Panc1 (cell line): ENCODE measurements at regions not wholly inside any gene's neighbourhood (a gene's known extent, or its start where the extent isn't known, plus 50 kb on each side); places are given as distances from the start of the nearest gene placed in this dataset.

Experiments used
- POLR2AphosphoS5 ChIP-seq: IDR thresholded peaks from 2 replicates; pipeline ENCODE4 v1.6.1; 2012; ENCODE audit warnings: mild to moderate bottlenecking, low read depth, low read length, moderate library complexity
- SIN3A ChIP-seq: IDR thresholded peaks from 2 replicates; pipeline ENCODE4 v1.6.1; 2012; ENCODE audit warnings: low read depth, mild to moderate bottlenecking, low read length, moderate library complexity, borderline replicate concordance; ENCODE audit not compliant: insufficient read depth
- TF ChIP-seq, protein P1 (sequence below): fragments of 450-650 bp; IDR thresholded peaks from 2 replicates; pipeline ENCODE4 v1.5.1; 2017; ENCODE audit warnings: mild to moderate bottlenecking
- TF ChIP-seq, protein P2 (sequence below), 2 experiments: IDR thresholded peaks; 2 replicates each; pipeline ENCODE4 v1.6.1; 2011 to 2012; ENCODE audit warnings: low read depth in 2 of 2, control low read depth in 1 of 2, low read length in 1 of 2, mild to moderate bottlenecking in 1 of 2, moderate library complexity in 1 of 2; ENCODE audit not compliant: insufficient read depth in 1 of 2

DNA sequence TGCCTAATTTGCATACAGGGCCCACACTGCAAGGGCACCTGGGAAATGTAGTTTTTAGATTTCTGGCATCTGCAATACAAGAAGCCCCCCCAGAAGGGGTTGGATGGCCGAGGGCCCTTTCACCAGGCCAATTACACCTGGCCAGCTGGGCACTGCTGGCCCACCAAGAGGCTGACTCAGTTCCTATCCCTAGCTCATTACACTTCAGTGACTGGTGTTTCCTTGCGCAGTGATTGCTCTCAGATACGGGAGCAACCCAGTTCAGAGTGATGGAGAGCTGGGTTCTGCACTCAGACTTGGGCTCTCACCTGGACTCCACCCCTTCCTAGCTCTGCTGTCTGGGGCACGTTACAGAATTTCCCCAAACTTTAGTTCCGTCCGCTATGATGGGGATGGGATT is 81.1 kb upstream of the SHANK2 start:
- TF ChIP-seq, protein P1, sequence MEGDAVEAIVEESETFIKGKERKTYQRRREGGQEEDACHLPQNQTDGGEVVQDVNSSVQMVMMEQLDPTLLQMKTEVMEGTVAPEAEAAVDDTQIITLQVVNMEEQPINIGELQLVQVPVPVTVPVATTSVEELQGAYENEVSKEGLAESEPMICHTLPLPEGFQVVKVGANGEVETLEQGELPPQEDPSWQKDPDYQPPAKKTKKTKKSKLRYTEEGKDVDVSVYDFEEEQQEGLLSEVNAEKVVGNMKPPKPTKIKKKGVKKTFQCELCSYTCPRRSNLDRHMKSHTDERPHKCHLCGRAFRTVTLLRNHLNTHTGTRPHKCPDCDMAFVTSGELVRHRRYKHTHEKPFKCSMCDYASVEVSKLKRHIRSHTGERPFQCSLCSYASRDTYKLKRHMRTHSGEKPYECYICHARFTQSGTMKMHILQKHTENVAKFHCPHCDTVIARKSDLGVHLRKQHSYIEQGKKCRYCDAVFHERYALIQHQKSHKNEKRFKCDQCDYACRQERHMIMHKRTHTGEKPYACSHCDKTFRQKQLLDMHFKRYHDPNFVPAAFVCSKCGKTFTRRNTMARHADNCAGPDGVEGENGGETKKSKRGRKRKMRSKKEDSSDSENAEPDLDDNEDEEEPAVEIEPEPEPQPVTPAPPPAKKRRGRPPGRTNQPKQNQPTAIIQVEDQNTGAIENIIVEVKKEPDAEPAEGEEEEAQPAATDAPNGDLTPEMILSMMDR: no peak
- TF ChIP-seq POLR2AphosphoS5: no peak
- TF ChIP-seq, protein P2, sequence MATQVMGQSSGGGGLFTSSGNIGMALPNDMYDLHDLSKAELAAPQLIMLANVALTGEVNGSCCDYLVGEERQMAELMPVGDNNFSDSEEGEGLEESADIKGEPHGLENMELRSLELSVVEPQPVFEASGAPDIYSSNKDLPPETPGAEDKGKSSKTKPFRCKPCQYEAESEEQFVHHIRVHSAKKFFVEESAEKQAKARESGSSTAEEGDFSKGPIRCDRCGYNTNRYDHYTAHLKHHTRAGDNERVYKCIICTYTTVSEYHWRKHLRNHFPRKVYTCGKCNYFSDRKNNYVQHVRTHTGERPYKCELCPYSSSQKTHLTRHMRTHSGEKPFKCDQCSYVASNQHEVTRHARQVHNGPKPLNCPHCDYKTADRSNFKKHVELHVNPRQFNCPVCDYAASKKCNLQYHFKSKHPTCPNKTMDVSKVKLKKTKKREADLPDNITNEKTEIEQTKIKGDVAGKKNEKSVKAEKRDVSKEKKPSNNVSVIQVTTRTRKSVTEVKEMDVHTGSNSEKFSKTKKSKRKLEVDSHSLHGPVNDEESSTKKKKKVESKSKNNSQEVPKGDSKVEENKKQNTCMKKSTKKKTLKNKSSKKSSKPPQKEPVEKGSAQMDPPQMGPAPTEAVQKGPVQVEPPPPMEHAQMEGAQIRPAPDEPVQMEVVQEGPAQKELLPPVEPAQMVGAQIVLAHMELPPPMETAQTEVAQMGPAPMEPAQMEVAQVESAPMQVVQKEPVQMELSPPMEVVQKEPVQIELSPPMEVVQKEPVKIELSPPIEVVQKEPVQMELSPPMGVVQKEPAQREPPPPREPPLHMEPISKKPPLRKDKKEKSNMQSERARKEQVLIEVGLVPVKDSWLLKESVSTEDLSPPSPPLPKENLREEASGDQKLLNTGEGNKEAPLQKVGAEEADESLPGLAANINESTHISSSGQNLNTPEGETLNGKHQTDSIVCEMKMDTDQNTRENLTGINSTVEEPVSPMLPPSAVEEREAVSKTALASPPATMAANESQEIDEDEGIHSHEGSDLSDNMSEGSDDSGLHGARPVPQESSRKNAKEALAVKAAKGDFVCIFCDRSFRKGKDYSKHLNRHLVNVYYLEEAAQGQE (IDR thresholded peaks at IDR 0.05; ENCODE audit: insufficient read depth in 1 of 2, low read depth in 2 of 2, low read length in 1 of 2): no peak
- TF ChIP-seq SIN3A: no peak
